Suprapubic skin (tissue), 4 donors: ENCODE measurements at regions not wholly inside any gene's neighbourhood (a gene's known extent, or its start where the extent isn't known, plus 50 kb on each side); places are given as distances from the start of the nearest gene placed in this dataset.
"Not testable (repeated sequence)": the region's sequence is repeated elsewhere in the genome, so short reads cannot be mapped to it uniquely, and the experiment has no call there.

Experiments
- DNase-seq, 2 donors: peaks; one replicate each; pipeline ENCODE4 v3.0.0-alpha.2; 2019; ENCODE audit warnings: low spot score in 2 of 2
- H3K27ac ChIP-seq: fragments of 200-600 bp; sonication (generic); one replicate; pipeline ENCODE4 v1.5.1; 2019
- H3K27me3 ChIP-seq: fragments of 200-600 bp; sonication (generic); one replicate; pipeline ENCODE4 v1.5.1; 2019
- H3K36me3 ChIP-seq: fragments of 200-600 bp; sonication (generic); one replicate; pipeline ENCODE4 v1.5.1; 2019
- H3K4me1 ChIP-seq: fragments of 200-600 bp; sonication (generic); one replicate; pipeline ENCODE4 v1.5.1; 2019
- H3K4me3 ChIP-seq: fragments of 200-600 bp; sonication (generic); one replicate; pipeline ENCODE4 v1.5.1; 2019; ENCODE audit warnings: mild to moderate bottlenecking
- H3K9me3 ChIP-seq: fragments of 200-600 bp; sonication (generic); one replicate; pipeline ENCODE4 v1.5.1; 2019
- CTCF ChIP-seq, 2 donors: fragments of 200-600 bp in 1 of 2; fragments of 450-650 bp in 1 of 2; sonication (generic) in 1 of 2; IDR thresholded peaks; one replicate each; pipeline ENCODE4 v1.5.1; 2016 to 2019; ENCODE audit warnings: antibody characterized with exemption in 2 of 2, mild to moderate bottlenecking in 1 of 2, moderate library complexity in 1 of 2
- EP300 ChIP-seq: sonication (generic); formaldehyde crosslinking; IDR thresholded peaks from one replicate; pipeline ENCODE4 v1.6.1; 2017; ENCODE audit warnings: antibody characterized with exemption
- POLR2A ChIP-seq, 2 donors: fragments of 450-650 bp; IDR thresholded peaks; one replicate each; pipeline ENCODE4 v1.6.1; 2017; ENCODE audit warnings: antibody characterized with exemption in 2 of 2, mild to moderate bottlenecking in 2 of 2, moderate library complexity in 2 of 2
- POLR2AphosphoS5 ChIP-seq, 3 donors: sonication (generic); formaldehyde crosslinking; IDR thresholded peaks; one replicate each; pipeline ENCODE4 v1.6.1; 2017; ENCODE audit warnings: antibody characterized with exemption in 3 of 3
- WGBS: methylation state at CpG from one replicate; pipeline ENCODE4 v1.1.5; 2018; 5-methylcytosine and 5-hydroxymethylcytosine counted together

- Histone ChIP-seq H3K4me1 (no peaks in the 10 kb centered on the region), H3K36me3 (peaks cover 3% of the 10 kb centered on the region), H3K27me3 (no peaks in the 10 kb centered on the region), H3K27ac (no peak overlapping the region), H3K4me3 (no peak overlapping the region), H3K9me3 (peaks cover 12% of the 10 kb centered on the region)
- WGBS = 46% methylated on average over 2 of the region's 2 CpGs
- TF ChIP-seq EP300 (no peak), POLR2A (IDR thresholded peaks at IDR 0.05) (no peak), CTCF (IDR thresholded peaks at IDR 0.05) (no peak), POLR2AphosphoS5 (IDR thresholded peaks at IDR 0.05) (no peak)
- no peak for DNase-seq
Measured at GRCh38 chr20:30412972-30413371, 844.5 kb upstream of the DEFB115 start.

GRCh38 chr20:30417387-30417786, 840.1 kb upstream of the DEFB115 start:
- not testable (repeated sequence) for H3K27ac ChIP-seq, H3K9me3 ChIP-seq, H3K27me3 ChIP-seq, H3K4me3 ChIP-seq, DNase-seq, H3K4me1 ChIP-seq
- 71% methylated on average over 4 of the region's 4 CpGs for WGBS
- H3K36me3 ChIP-seq = peaks cover 12% of the 10 kb centered on the region

GRCh38 chr20:30418378-30418777, 839.1 kb upstream of the DEFB115 start:
- not testable (repeated sequence) for H3K4me1 ChIP-seq, H3K9me3 ChIP-seq, H3K4me3 ChIP-seq, H3K27me3 ChIP-seq, H3K27ac ChIP-seq, DNase-seq
- H3K36me3 ChIP-seq = peaks cover 12% of the 10 kb centered on the region
- 91% methylated on average over 4 of the region's 4 CpGs for WGBS

- 82% methylated on average over 2 of the region's 2 CpGs for WGBS
- Histone ChIP-seq H3K27ac (no peak overlapping the region), H3K27me3 (no peaks in the 10 kb centered on the region), H3K4me1 (no peaks in the 10 kb centered on the region), H3K9me3 (no peaks in the 10 kb centered on the region), H3K36me3 (peaks cover 12% of the 10 kb centered on the region), H3K4me3 (no peak overlapping the region)
- no peak for TF ChIP-seq POLR2AphosphoS5 (IDR thresholded peaks at IDR 0.05)
- no peak for TF ChIP-seq POLR2A (IDR thresholded peaks at IDR 0.05)
- no peak for TF ChIP-seq EP300
- no peak for TF ChIP-seq CTCF (IDR thresholded peaks at IDR 0.05)
- DNase-seq = no peak
Measured at GRCh38 chr20:30419466-30419865, 838.0 kb upstream of the DEFB115 start.

GRCh38 chr20:30419871-30420420, 837.5 kb upstream of the DEFB115 start:
- DNase-seq, H3K27me3 ChIP-seq, H3K4me3 ChIP-seq, H3K4me1 ChIP-seq, H3K9me3 ChIP-seq, H3K27ac ChIP-seq: not testable (repeated sequence)
- 77% methylated on average over 7 of the region's 7 CpGs for WGBS
- peaks cover 12% of the 10 kb centered on the region for H3K36me3 ChIP-seq
